Astrocyte (in vitro differentiated cells and primary cell): ENCODE measurements at regions not wholly inside any gene's neighbourhood (a gene's known extent, or its start where the extent isn't known, plus 50 kb on each side); places are given as distances from the start of the nearest gene placed in this dataset.

Experiments
- DNase-seq: peaks from one replicate; pipeline ENCODE4 v3.0.0-alpha.2; 2010; ENCODE audit warnings: low read depth
- FAIRE-seq: peaks from 2 replicates; lab custom pipeline; 2011; peaks lifted over from hg19 to GRCh38; lab: Jason Lieb, UNC
- H2AFZ ChIP-seq: 2 replicates; pipeline ENCODE4 v1.6.0; 2012; ENCODE audit warnings: low read depth, low read length, inconsistent platforms
- H3K27ac ChIP-seq: 2 replicates; pipeline ENCODE4 v1.5.1; 2011; ENCODE audit warnings: low read depth, low read length, inconsistent platforms
- H3K27me3 ChIP-seq: 2 replicates; pipeline ENCODE4 v1.6.0; 2011; ENCODE audit warnings: low read length, inconsistent platforms; ENCODE audit not compliant: insufficient read depth
- H3K36me3 ChIP-seq: 2 replicates; pipeline ENCODE4 v1.5.1; 2011; ENCODE audit warnings: low read length, inconsistent platforms; ENCODE audit not compliant: insufficient read depth
- H3K4me1 ChIP-seq: 2 replicates; pipeline ENCODE4 v1.5.1; 2011; ENCODE audit warnings: low read length, inconsistent platforms; ENCODE audit not compliant: insufficient read depth
- H3K4me2 ChIP-seq: 2 replicates; pipeline ENCODE4 v1.6.0; 2012; ENCODE audit warnings: low read length, inconsistent platforms
- H3K4me3 ChIP-seq: 2 replicates; pipeline ENCODE4 v1.5.1; 2011; ENCODE audit warnings: low read depth, mild to moderate bottlenecking, low read length, inconsistent platforms; ENCODE audit not compliant: insufficient read depth
- H3K79me2 ChIP-seq: 2 replicates; pipeline ENCODE4 v1.6.0; 2012; ENCODE audit warnings: mild to moderate bottlenecking, low read length, inconsistent platforms; ENCODE audit not compliant: insufficient read depth
- H3K9ac ChIP-seq: 2 replicates; pipeline ENCODE4 v1.6.0; 2012; ENCODE audit warnings: mild to moderate bottlenecking, low read length, inconsistent platforms
- H3K9me3 ChIP-seq: 2 replicates; pipeline ENCODE4 v1.5.1; 2012; ENCODE audit warnings: low read depth, mild to moderate bottlenecking, low read length, inconsistent platforms; ENCODE audit not compliant: insufficient read depth
- H4K20me1 ChIP-seq: 2 replicates; pipeline ENCODE4 v1.6.0; 2012; ENCODE audit warnings: low read length, inconsistent platforms; ENCODE audit not compliant: insufficient read depth
- H3K27ac Mint-ChIP-seq: one replicate; pipeline ENCODE4 v1.8.0; 2021; ENCODE audit warnings: mild to moderate bottlenecking, mixed read lengths; ENCODE audit not compliant: unreplicated experiment
- H3K27me3 Mint-ChIP-seq: one replicate; pipeline ENCODE4 v1.8.0; 2021; ENCODE audit warnings: low read depth, mixed read lengths; ENCODE audit not compliant: unreplicated experiment
- H3K36me3 Mint-ChIP-seq: one replicate; pipeline ENCODE4 v1.8.0; 2021; ENCODE audit warnings: low read depth, mixed read lengths; ENCODE audit not compliant: unreplicated experiment
- H3K4me1 Mint-ChIP-seq: one replicate; pipeline ENCODE4 v1.8.0; 2021; ENCODE audit warnings: low read depth, mixed read lengths; ENCODE audit not compliant: unreplicated experiment
- H3K4me3 Mint-ChIP-seq: one replicate; pipeline ENCODE4 v1.8.0; 2021; ENCODE audit warnings: mild to moderate bottlenecking, moderate library complexity, mixed read lengths; ENCODE audit not compliant: unreplicated experiment
- H3K9me3 Mint-ChIP-seq: one replicate; pipeline ENCODE4 v1.8.0; 2021; ENCODE audit warnings: mild to moderate bottlenecking, mixed read lengths; ENCODE audit not compliant: unreplicated experiment
- CTCF ChIP-seq: IDR thresholded peaks from 2 replicates; pipeline ENCODE4 v1.5.1; 2011; ENCODE audit warnings: low read depth, mild to moderate bottlenecking, inconsistent platforms, low read length, moderate library complexity; ENCODE audit not compliant: insufficient read depth
- EZH2 ChIP-seq: IDR thresholded peaks from 2 replicates; pipeline ENCODE4 v1.6.1; 2012; ENCODE audit warnings: mild to moderate bottlenecking, low read length, inconsistent platforms; ENCODE audit not compliant: insufficient read depth

DNA sequence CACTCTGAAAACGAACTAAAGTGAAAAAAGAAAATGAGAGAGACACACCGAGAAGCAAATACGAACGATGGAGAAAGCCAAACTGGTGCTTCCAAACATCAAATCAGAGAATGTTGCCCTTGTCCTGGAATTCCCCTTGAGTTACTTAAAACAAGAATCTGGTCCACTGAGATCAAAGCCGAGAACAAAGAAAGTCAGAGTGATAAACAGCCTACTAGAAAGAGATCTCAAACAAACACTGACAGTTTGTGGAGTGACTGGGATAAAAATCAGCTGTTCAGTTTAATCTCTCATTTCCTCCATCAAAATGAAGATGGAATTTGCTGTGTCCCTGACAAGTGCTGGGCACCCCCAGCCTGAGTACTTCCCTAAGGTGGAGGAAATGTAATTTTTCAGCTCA, 582.6 kb downstream of the NR2F1-AS1 start:
- H3K79me2 ChIP-seq, result no peaks in the 10 kb centered on the region
- Mint-ChIP-seq H3K27me3 (peaks cover 3% of the 10 kb centered on the region), H3K27ac (no peak overlapping the region), H3K36me3 (no peaks in the 10 kb centered on the region), H3K4me3 (no peak overlapping the region), H3K4me1 (no peaks in the 10 kb centered on the region), H3K9me3 (peaks cover 7% of the 10 kb centered on the region)
- no peaks in the 10 kb centered on the region for H3K9me3 ChIP-seq
- no peak overlapping the region for H2AFZ ChIP-seq
- TF ChIP-seq EZH2 (no peak), CTCF (no peak)
- no peaks in the 10 kb centered on the region for H4K20me1 ChIP-seq
- no peaks in the 10 kb centered on the region for H3K4me1 ChIP-seq
- no peak overlapping the region for H3K9ac ChIP-seq
- H3K4me2 ChIP-seq, result peak overlapping the region; percentile 32
- DNase-seq (no peak), FAIRE-seq (no peak)
- no peaks in the 10 kb centered on the region for H3K27me3 ChIP-seq
- H3K36me3 ChIP-seq, result no peaks in the 10 kb centered on the region
- H3K4me3 ChIP-seq, result no peak overlapping the region
- no peak overlapping the region for H3K27ac ChIP-seq

DNA sequence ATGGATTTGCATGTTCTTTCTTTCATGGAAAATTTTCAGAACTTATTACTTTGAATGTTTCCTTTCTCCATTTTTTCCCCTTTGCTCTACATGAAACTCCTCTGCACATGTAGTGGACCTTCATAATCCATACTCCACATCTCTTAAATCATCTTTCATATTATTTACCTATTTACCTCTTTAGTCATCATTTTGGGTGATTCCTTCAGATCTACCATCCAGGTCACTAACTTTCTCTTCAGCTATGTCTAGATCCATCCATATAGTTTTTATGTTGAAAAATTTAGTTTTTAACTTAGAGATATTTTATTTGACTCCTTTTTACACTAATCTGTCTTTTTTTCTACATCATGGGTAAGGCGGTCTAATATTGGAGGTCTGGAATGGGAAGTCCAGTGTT, 586.6 kb downstream of the NR2F1-AS1 start:
- Histone ChIP-seq H3K27ac (no peak overlapping the region), H3K9ac (no peak overlapping the region), H3K9me3 (no peaks in the 10 kb centered on the region), H4K20me1 (no peaks in the 10 kb centered on the region), H3K36me3 (no peaks in the 10 kb centered on the region), H3K27me3 (no peaks in the 10 kb centered on the region), H3K4me3 (no peak overlapping the region), H3K79me2 (no peaks in the 10 kb centered on the region), H3K4me1 (peaks cover 12% of the 10 kb centered on the region), H3K4me2 (no peak overlapping the region), H2AFZ (no peak overlapping the region)
- no peaks in the 10 kb centered on the region for H3K36me3 Mint-ChIP-seq
- peaks cover 2% of the 10 kb centered on the region for H3K27me3 Mint-ChIP-seq
- H3K4me1 Mint-ChIP-seq, result peaks cover 8% of the 10 kb centered on the region
- H3K4me3 Mint-ChIP-seq, result no peak overlapping the region
- no peak for FAIRE-seq
- TF ChIP-seq CTCF, result no peak
- TF ChIP-seq EZH2, result no peak
- H3K27ac Mint-ChIP-seq, result no peak overlapping the region
- no peak for DNase-seq
- peaks cover 5% of the 10 kb centered on the region for H3K9me3 Mint-ChIP-seq

DNA sequence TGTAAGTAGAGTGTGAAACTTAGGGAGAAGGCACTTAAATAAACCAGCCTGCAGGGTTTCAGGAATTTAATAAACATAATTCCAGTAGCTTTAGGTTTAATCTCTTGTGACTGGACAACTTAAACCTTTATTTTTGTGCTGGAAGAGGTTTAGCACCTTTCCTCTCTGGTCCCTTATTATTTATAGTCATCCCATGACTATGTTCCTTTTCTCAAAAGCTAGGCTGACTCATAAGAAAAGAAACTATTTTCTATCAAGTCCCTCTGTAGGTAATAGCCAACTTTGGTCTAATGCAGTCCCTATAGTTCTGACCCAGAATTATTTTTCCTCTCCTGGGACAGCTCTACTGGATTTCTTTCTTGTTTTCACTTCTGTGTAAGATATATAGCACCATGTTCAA, 588.9 kb downstream of the NR2F1-AS1 start:
- no peaks in the 10 kb centered on the region for H4K20me1 ChIP-seq
- peak; percentile 27 for DNase-seq
- no peaks in the 10 kb centered on the region for H3K9me3 ChIP-seq
- H2AFZ ChIP-seq, result no peak overlapping the region
- Mint-ChIP-seq H3K9me3 (peaks cover 5% of the 10 kb centered on the region), H3K4me1 (peaks cover 8% of the 10 kb centered on the region), H3K4me3 (no peak overlapping the region), H3K36me3 (no peaks in the 10 kb centered on the region), H3K27ac (no peak overlapping the region), H3K27me3 (no peaks in the 10 kb centered on the region)
- no peak for FAIRE-seq
- TF ChIP-seq EZH2 (no peak), CTCF (no peak)
- peaks cover 12% of the 10 kb centered on the region for H3K4me1 ChIP-seq
- no peaks in the 10 kb centered on the region for H3K27me3 ChIP-seq
- H3K36me3 ChIP-seq, result no peaks in the 10 kb centered on the region
- no peak overlapping the region for H3K4me3 ChIP-seq
- no peak overlapping the region for H3K9ac ChIP-seq
- H3K79me2 ChIP-seq, result no peaks in the 10 kb centered on the region
- H3K27ac ChIP-seq, result no peak overlapping the region
- peak overlapping the region; percentile 53 for H3K4me2 ChIP-seq
